Stimulated activated CD4-positive, alpha-beta T cell treated with anti-CD3 and anti-CD28 coated beads, Interleukin-12 subunit alpha, Interleukin-12 subunit beta, amount 100 ng/mL, for 24 hours (primary cell): ENCODE measurements at regions not wholly inside any gene's neighbourhood (a gene's known extent, or its start where the extent isn't known, plus 50 kb on each side); places are given as distances from the start of the nearest gene placed in this dataset.
"Not testable (repeated sequence)": the region's sequence is repeated elsewhere in the genome, so short reads cannot be mapped to it uniquely, and the experiment has no call there.

Experiments
- DNase-seq, 2 experiments: peaks; one replicate each; pipeline ENCODE4 v3.0.0-alpha.2; 2020; ENCODE audit warnings: low read depth in 2 of 2

DNA sequence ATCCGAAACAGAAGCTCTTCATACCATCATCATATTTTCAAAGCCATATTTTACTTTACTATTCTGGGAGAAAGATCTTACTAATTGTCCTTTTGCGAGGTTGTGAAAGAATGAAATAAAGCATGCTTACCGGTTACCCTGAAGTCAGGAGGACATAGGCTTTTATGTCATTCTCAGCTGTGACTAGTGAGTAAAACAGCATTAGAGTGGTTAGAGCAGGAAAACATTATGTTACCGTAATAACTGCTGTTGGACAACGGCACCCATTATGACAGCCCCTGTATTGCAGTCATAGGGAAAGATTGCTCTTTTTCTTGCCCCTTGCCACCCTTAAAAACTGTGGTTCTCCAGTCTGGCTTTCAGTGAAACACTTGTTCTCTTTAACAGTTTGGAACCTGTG, 1035.7 kb downstream of the ZPLD1 start:
- no peak for DNase-seq

DNA sequence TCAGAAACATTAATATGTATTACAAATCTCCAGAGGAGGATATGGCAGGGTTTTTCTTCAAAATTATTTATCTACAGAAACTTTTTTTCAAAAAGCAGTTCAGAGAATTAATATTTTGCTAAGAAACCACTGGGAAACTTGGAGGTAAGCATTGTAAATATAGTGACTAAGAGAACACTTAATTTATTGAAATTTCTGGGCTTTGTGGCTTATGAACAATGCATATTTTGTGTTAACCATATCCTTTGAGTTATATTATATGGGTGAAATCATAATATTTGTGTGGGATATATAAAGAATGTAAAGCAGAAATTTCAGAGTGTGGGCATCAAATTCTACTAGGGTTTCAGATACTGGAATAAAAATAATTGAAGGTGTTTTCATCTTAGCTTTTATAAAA, 1059.2 kb downstream of the ZPLD1 start:
- DNase-seq, result no peak

DNA sequence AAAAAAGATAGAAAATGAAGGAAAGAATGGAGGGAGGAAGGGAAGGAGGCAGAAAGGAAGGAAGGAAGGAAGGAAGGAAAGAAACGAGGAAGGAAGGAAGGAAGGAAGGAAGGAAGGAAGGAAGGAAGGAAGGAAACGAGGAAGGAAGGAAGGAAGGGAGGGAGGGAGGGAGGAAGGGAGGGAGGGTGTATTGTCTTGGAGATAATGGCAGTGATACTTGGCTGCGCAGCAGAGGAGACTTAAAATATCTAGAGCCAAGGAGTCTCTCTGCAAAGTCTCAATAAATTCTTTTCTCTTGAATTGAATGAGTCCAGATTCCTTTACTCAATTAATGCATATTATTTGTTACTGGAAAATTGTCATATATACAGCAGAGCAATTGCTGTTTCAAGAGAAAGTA, 1059.7 kb downstream of the ZPLD1 start:
- no peak for DNase-seq

DNA sequence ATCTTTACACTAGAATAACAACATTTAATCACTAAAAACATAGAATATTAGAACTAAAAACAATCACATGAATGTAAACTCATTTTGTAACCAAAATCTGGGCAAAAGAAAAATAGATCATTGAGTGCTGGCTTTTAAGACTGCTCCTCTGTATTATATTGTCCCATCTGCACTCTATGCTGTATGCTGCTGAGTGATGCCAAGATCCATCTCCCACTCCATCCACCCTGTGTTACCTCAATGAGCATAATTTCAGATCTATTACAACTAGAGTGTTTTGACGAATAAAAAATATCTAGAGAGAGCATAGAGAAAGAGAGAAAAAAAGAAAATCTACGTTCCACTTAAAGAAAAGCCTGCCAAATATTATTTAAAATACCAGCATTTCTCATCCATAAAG, 1060.4 kb downstream of the ZPLD1 start:
- DNase-seq, result no peak

DNA sequence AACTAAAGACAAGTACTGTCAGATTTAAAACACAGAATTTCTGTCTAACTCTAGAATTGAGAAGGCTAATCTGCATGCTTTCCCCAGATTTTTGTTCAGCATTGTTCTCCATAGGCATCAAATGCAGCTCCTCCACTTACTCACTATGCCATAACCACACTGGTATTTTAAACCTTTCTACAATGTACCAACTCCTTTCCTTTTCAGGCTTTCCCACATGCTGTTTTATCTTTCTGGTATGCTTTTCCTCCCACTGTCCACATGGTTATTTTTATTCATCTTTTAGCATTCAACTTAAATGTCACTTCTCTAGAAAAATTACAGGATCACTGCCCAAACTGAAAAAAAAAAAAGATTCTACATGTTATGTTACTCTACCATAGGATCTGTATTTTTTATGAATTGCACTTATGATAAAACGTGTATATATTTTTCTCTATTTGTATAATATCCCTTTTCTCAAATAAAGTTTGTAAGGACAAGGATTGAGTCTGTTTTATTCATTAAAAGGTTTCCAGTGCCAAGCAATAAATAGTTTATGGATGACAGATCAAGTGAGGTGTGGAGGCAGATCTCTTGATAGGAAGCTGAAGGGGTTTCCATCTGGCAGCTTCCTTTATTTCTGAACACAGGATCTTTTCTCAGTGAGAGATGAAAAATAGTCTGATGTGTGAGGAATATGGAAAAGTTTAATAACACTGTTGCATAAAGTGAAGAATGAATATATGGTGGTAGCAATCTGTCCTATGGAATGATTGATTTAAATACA, 1064.5 kb downstream of the ZPLD1 start:
- DNase-seq, result no peak

DNA sequence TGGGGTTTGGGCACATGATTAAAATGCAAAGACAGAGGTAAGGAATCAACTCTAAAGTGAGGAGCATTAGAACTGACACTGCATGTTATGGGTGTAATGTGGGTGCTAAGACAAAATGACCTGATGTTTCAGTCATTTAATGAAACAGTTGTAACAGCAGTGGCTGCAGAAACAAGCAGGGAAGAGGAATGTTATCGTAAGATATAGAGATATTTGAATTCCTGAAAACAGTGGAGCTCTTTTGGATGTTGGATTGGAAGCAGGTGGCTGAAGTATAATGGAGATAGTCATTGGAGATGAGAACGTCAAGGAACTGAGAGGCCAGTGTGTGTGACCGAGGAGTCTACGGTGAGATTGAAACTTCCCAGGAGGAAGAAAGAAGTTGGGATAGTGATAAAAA, 1065.2 kb downstream of the ZPLD1 start:
- no peak for DNase-seq

DNA sequence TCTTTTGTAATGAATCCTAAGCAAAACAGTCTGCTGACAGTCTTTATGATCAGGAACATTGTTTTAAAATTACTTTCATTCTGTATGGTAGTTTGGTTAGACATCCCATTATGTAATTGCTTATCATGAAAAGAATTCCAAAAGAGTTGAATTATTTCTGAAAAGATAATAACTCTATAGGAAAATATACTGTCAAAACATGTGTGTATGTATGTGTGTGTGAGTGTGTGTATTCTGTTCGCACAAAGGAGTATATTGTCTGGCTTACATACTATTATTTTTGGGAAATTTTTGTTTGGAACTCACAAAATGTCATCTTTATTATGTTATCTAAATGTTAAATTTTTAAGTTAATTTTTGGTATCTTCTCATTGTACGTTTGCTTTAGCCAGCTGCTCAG, 1075.9 kb downstream of the ZPLD1 start:
- no peak for DNase-seq

DNA sequence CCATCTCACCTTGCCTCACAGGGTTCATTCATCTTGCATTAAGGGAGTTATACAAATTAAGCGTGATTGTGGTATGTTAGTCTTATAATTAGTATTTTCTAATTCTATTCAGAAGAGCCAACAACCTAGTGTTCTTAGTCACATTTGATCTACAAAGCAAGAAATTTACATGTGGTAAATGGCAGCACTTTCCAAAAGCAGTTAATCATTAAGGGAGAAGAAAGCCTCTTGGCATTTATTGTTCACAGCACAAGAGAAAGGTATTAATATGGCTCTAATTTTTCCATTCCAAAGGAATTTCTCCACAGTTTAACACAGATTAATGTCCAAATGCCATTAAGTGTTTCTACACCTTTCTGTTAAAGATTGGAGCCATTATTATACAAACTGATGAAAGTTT, 1077.1 kb downstream of the ZPLD1 start:
- DNase-seq, result no peak

DNA sequence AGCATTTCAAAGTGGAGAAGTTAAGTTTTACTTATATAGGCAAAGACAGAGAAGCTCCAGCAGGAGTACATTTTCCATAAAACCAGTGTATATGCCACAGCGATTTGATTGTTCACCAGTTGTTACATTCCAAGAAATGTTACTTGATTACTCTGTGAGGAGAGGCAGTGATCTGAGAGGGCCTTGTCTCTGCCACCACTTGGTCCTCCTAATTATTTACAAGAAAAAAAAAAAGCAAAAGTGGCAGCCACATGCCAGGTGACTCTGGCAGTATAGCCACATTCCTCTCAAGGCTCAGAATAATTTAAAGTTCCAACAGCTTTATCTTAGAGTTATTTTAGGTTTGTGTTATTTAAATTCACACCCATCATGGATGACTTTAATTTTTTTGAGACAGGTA, 1077.8 kb downstream of the ZPLD1 start:
- no peak for DNase-seq

DNA sequence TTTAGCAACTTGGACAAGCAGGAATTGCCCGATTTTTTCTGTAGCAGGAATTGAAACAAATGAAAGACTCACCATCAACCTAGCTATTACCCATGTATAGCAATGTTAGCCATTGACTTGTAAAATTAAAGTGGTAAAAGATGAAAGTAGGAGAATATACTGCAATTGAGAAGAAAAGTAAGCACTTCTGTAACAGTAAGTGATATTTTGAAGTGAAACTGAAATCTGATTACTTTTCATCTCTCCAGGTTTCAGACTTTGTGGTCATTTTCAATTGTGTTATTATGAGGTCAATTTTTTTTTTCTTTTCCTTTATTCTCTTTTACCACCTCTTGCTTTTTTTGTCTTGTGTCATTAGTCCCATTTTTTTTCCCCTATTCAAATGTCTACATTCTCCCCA, 1078.2 kb downstream of the ZPLD1 start:
- DNase-seq, result no peak

DNA sequence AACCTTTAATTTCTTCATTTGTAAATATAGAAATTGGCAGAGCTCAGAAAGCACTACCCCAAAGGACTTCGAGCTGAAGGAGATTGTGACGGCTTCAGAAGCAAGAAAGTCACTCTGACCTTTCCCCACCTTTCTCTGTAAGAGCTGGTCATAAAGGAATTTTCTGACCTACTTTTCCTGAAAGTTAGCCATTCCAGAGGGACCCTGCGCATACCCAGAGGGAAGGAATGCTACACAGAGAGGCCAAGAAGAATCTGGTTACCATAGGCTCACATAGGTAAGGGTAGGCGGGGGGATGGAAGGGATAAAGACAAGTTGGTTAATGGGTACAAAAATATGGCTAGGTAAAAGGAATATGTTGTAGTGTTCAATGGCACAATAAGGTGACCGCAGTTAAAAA, 1080.3 kb downstream of the ZPLD1 start:
- DNase-seq, result no peak

DNA sequence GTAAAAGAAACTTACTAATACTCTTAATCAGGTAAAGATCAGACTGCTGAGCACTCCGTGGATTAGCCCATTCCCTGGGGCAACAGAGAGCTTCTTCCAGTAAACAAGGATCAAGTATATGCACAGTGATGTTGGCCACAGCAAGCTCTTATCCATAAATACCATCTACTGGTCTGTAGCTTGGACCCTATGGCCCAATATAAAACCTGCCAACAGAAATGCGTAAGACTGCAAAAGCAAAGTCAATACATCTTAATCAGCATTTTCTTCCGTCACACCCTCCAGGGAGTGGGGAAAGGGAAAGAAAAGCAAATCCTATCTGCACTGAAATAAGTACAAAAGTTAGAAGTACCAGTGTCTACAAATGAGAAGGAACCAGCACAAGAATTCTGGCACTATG, 1082.1 kb downstream of the ZPLD1 start:
- no peak for DNase-seq

DNA sequence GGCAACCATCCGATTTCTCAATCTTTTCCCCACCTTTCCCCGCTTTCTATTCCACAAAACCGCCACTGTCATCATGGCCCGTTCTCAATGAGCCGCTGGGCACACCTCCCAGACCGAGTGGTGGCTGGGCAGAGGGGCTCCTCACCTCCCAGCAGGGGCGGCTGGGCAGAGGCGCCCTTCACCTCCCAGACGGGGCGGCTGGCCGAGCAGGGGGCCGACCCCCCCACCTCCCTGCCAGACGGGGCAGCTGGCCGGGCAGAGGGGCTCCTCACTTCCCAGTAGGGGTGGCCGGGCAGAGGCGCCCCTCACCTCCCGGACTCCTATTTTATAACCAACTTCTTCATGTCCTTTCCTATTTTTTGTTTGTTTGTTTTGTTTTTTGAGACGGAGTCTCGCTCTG, 1096.5 kb downstream of the ZPLD1 start:
- DNase-seq, result not testable (repeated sequence)

DNA sequence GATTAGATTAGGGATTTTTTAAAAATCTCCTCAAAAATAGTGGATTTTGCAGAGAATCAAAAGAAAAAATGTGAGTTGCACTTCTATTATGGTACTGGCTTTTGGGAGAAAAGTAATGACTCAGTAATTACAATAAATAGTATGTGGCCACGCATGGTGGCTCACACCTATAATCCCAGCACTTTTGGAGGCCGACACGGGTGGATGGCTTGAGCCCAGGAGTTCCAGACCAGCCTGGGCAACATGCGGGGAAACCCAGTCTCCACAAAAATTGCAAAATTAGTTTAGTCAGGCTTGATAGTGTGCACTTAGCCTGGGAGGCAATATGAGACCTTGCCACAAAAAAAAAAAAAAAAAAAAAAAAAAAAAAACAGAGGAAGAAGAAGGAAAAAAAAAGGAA, 1098.2 kb downstream of the ZPLD1 start:
- DNase-seq, result no peak

DNA sequence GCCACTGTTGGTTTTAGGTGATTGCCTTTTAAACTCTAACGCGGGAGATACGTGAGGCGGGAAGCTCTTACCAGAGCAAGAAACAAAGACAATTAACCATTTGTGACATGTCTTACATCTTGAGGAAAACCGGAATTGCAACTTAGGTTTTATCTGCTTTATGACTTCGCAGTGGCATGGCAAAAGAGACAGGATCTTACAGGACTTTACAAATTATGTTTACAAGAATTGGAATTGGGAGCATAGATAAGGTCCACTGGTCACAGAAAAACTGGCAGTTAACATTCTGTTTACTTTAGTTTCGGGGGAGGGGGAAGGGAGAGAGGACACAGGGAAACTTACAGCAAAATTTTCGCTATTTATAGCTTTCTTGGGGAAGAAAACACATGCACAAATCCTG, 1119.6 kb downstream of the ZPLD1 start:
- no peak for DNase-seq

DNA sequence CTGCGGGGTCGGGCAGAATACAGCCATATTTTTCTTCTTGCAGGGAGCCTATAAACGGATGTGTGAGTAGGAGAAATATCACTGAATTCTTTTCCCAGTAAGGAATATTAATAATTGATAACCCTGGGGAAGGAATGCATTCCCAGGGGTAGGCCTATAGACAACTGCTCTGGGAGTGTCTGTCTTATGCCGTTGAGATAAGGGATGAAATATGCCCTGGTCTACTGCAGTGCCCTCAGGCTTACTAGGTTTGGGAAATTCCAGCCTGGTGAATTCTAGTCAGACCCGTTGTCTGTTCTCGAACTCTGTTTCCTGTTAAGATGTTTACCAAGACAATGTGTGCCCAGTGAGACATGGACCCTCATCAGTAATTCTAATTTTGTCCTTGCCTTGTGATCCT, 1129.3 kb downstream of the ZPLD1 start:
- not testable (repeated sequence) for DNase-seq

DNA sequence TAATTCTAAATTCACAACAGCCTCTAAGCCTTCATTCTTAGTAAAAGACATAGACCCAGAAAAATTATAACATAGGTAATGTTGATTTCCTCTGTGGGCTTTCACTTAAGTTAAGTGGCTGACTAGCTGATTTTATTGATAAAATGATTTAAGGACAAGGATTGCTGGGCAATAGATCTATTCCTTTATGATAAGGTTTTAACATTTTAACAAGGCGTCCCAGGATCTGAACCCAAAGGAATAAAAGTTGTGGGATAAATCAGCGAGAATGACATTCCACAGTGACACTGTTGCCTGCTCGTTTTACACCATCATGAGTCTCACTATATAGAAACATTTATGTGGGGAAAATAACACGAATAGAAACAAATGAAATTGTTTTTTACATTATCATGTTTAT, 1151.0 kb downstream of the ZPLD1 start:
- no peak for DNase-seq

DNA sequence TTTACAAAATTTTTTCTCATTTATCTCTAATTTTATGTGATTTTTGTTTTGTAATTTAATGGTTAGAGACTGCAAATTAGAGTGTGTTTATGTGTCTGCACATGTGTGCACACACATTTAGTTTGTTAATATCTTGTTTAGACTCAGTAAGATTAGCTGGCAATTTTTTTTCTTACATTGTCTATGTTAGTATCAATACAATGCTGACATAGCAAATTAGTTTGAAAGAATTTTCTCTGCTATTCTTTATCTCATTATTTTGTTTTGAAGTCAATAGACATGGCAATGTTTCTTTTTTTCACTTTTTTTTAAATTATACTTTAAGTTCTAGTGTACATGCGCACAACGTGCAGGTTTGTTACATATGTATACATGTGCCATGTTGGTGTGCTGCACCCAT, 1155.0 kb downstream of the ZPLD1 start:
- DNase-seq, result no peak

DNA sequence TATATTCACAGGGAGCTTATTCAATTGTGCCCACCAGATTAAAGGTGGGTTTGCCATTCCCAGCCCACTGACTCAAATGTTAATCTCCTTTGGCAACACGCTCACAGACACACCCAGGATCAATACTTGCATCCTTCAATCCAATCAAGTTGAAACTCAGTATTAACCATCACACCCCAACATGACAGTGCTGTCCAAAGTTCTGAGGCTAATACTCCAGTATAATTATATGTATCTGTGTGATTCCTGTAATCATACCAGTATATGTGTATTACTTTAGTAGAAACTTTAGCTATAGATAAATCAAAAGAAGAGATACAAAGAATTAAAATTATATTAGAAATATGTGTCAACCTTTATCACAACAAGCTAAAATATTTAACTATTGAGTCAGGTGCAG, 1166.0 kb downstream of the ZPLD1 start:
- no peak for DNase-seq

DNA sequence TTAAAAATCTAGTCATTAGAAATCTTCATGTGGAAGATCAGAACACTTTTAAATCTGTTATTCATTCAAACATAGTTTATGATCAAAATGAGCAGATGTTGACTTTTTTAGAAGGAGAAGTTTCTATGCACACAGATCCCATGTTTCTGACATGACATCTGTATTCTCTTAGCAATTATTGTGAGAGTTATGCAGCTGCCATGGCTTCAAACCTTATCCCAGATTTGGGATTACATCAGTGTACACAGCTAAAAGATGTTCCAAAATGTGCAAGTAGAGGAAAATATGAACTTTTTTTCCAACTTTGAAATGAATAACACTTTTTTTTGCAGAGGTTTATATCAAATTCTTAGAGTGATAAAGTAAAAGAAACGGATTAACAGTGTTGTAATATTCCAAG, 1166.9 kb downstream of the ZPLD1 start:
- no peak for DNase-seq

DNA sequence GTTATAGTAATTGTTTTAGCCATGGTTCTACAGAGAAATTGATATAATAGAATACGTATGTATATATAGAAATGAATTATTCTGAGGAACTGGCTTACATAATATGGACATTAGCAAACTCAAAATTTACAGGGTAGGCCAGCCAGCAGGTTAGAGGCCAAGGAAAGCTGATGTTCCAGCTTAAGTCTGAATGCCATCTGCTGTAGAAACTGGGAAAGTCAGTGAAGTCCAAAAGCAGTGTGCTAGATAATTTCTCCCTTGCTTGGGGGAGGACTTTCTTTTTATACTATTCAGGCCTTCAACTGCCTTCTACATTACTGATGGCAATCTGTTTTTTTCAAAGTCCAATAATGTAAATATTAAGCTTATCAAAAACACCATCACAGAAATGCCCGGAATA, 1174.7 kb downstream of the ZPLD1 start:
- DNase-seq, result no peak

DNA sequence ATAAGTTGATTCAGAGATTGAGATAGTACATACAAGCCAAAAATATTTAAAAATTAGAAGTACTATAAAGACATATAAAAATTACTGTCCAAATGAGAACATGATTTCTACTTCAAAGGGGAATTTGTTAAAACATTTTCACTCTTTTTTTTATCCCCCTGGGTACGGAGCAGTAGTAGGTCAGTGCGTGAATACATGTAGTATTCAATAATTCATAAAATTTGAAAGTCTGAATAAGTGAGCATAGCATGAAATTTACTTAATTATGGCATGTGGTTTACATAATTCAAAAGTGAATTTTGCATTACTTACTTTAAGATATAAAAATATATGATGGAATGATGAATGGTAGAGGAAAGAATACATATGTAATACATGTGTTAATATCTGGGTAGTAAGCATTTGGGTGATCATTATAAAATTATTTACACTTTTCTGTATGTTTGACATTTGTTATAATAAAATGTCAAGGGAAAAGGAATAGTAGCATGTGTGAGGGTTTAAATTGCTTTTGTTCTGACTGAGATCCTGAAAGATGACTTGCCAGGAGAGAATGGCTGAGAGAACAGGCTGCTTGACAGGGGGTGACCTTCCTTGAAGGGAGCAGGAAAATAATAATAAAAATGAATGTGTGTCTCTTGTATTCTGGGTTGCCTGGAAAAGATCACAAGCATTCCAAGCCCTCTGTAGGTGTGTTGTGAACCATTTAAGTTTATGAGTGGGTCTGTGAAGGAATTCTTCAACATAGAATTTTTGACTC, 1178.8 kb downstream of the ZPLD1 start:
- no peak for DNase-seq

DNA sequence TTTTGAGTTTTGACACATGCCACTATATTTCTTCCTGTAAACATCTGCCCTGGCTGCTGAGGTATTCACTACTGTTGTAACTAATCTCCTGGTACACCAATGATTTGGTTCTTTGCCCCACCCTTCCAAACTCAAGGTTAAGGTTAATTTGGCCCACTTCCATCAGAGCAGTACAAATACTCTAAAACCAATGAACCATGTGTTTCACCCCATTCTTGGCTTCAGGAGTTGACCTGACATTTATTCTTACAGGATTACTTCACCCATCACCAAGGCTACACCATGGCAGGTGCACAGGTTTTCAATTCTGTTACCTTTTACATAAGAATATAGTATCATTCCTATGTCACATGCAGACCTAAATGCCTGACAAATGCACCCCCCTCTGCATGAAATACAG, 1179.9 kb downstream of the ZPLD1 start:
- DNase-seq, result no peak

DNA sequence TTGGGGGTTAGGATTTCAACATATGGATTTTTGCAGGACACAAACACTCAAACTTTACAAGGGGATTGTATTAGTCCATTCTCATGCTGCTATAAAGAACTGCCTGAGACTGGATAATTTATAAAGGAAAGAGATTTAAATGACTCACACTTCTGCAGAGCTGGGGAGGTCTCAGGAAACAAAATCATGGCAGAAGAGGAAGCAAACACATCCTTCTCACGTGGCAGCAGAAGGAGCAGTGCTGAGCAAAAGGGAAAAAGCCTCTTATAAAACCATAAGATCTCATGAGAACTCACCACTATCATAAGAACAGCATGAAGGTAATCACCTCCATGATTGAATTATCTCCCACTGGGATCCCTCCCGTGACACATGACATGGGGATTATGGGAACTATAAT, 1183.1 kb downstream of the ZPLD1 start:
- no peak for DNase-seq
